SK-N-SH treated with all-trans-retinoic acid at 6 μM for 48 hours (cell line): ENCODE measurements at regions not wholly inside any gene's neighbourhood (a gene's known extent, or its start where the extent isn't known, plus 50 kb on each side); places are given as distances from the start of the nearest gene placed in this dataset.

Source experiments
- ARNTL ChIP-seq: fragments of 450-650 bp; formaldehyde crosslinking; IDR thresholded peaks from 2 replicates; pipeline ENCODE4 v1.5.0; 2020; ENCODE audit warnings: low read depth, mild to moderate bottlenecking, moderate library complexity, borderline replicate concordance
- BACH2 ChIP-seq: fragments of 250-450 bp; sonication (Bioruptor Pico); IDR thresholded peaks from 2 replicates; pipeline ENCODE4 v1.9.0; 2021; ENCODE audit warnings: mild to moderate bottlenecking, borderline replicate concordance
- CSDC2 ChIP-seq: fragments of 250-450 bp; sonication (Bioruptor Pico); IDR thresholded peaks from 2 replicates; pipeline ENCODE4 v1.5.0; 2020; ENCODE audit warnings: mild to moderate bottlenecking, moderate library complexity
- OSR1 ChIP-seq: fragments of 250-450 bp; sonication (Bioruptor Pico); IDR thresholded peaks from 2 replicates; pipeline ENCODE4 v1.8.0; 2022; ENCODE audit warnings: moderate library complexity, mild to moderate bottlenecking, inconsistent platforms
- PPARA ChIP-seq: fragments of 250-450 bp; sonication (Bioruptor Pico); IDR thresholded peaks from 2 replicates; pipeline ENCODE4 v1.5.0; 2020; ENCODE audit warnings: mild to moderate bottlenecking, borderline replicate concordance
- RARB ChIP-seq: fragments of 250-450 bp; sonication (Bioruptor Pico); IDR thresholded peaks from 2 replicates; pipeline ENCODE4 v1.8.0; 2021; ENCODE audit warnings: mild to moderate bottlenecking, moderate library complexity
- TCF4 ChIP-seq: fragments of 250-450 bp; sonication (Bioruptor Pico); IDR thresholded peaks from 2 replicates; pipeline ENCODE4 v1.8.0; 2021; ENCODE audit warnings: mild to moderate bottlenecking, moderate library complexity, borderline replicate concordance
- TOX ChIP-seq: fragments of 250-450 bp; sonication (Bioruptor Pico); IDR thresholded peaks from 2 replicates; pipeline ENCODE4 v1.8.0; 2021; ENCODE audit warnings: mild to moderate bottlenecking, moderate library complexity, borderline replicate concordance
- ZFP3 ChIP-seq: fragments of 250-450 bp; sonication (Bioruptor Pico); IDR thresholded peaks from 2 replicates; pipeline ENCODE4 v1.5.0; 2020; ENCODE audit warnings: mild to moderate bottlenecking, moderate library complexity
- ZFP30 ChIP-seq: fragments of 450-650 bp; formaldehyde crosslinking; IDR thresholded peaks from 2 replicates; pipeline ENCODE4 v1.5.0; 2022; ENCODE audit warnings: mild to moderate bottlenecking, moderate library complexity
- ZNF70 ChIP-seq: fragments of 450-650 bp; formaldehyde crosslinking; IDR thresholded peaks from 2 replicates; pipeline ENCODE4 v1.5.0; 2020; ENCODE audit warnings: mild to moderate bottlenecking, moderate library complexity
- TF ChIP-seq, protein P1 (sequence below): fragments of 250-450 bp; sonication (Bioruptor Pico); IDR thresholded peaks from 2 replicates; pipeline ENCODE4 v1.5.1; 2020; ENCODE audit warnings: low read depth, mild to moderate bottlenecking, moderate library complexity

DNA sequence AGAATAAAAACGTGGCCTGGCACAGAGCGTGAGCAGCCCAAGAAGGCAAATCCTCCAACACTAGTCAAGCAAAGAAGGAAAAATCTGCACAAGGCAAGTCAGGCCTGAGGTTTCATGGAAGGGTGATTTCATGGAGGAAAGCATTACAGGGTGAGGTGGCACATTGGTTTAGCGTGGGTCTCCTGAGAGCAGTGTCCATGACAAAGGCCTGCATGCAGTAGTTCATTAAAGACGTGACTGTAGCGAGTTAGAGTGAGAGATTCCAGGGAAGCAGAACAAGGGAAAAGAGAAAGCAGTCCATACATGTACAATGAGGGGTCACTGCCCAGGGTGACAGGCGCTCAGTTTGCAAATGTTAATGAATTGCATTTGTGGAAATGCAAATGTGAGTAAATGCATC is 285.0 kb upstream of the ERCC4 start:
- no peak for TF ChIP-seq TCF4
- no peak for TF ChIP-seq OSR1 (CRISPR knock-in tag)
- TF ChIP-seq BACH2 (CRISPR knock-in tag), result no peak
- no peak for TF ChIP-seq PPARA (CRISPR knock-in tag)
- TF ChIP-seq, protein P1, sequence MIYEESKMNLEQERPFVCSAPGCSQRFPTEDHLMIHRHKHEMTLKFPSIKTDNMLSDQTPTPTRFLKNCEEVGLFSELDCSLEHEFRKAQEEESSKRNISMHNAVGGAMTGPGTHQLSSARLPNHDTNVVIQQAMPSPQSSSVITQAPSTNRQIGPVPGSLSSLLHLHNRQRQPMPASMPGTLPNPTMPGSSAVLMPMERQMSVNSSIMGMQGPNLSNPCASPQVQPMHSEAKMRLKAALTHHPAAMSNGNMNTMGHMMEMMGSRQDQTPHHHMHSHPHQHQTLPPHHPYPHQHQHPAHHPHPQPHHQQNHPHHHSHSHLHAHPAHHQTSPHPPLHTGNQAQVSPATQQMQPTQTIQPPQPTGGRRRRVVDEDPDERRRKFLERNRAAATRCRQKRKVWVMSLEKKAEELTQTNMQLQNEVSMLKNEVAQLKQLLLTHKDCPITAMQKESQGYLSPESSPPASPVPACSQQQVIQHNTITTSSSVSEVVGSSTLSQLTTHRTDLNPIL, result no peak
- TF ChIP-seq RARB (CRISPR knock-in tag), result no peak
- no peak for TF ChIP-seq CSDC2 (CRISPR knock-in tag)
- no peak for TF ChIP-seq TOX
- TF ChIP-seq ZFP30 (CRISPR knock-in tag), result no peak
- no peak for TF ChIP-seq ARNTL (CRISPR knock-in tag)
- no peak for TF ChIP-seq ZFP3 (CRISPR knock-in tag)
- TF ChIP-seq ZNF70 (CRISPR knock-in tag), result no peak
